K562 (cell line): ENCODE measurements at regions not wholly inside any gene's neighbourhood (a gene's known extent, or its start where the extent isn't known, plus 50 kb on each side); places are given as distances from the start of the nearest gene placed in this dataset.

Experiments used
- ATAC-seq: fragments of 200-7000 bp; cut with Tn5 transposase; 3 replicates; pipeline ENCODE4 v1.9.1; 2020; ENCODE audit warnings: moderate library complexity
- BruUV-seq: library from RNA; stranded (reverse); fragments of 400-500 nt; replicated peaks from 2 replicates; lab custom pipeline; 2021; lab: Mats Ljungman, UMichigan
- CTCF ChIA-PET: fragments of 300-600 bp; formaldehyde crosslinking; extraction: SDS; loops from one replicate; lab custom pipeline; 2021; ENCODE audit warnings: low intra/inter-chr PET ratio; lab: Yijun Ruan, JAX
- POLR2A ChIA-PET: fragments of 300-600, 350-650 bp; sonication (Branson Sonifier 250); formaldehyde crosslinking; extraction: SDS; loops from one replicate; lab custom pipeline; 2021; ENCODE audit warnings: antibody characterized with exemption, inconsistent platforms; lab: Yijun Ruan, JAX
- DNase-seq, 4 experiments: peaks; one replicate each; pipeline versions ENCODE4 v3.0.0 to v3.0.0-alpha.2; 2011 to 2018; ENCODE audit warnings: low spot score in 3 of 4, mixed read lengths in 3 of 4; ENCODE audit errors: extremely low read depth in 1 of 4
- FAIRE-seq: peaks from 2 replicates; lab custom pipeline; 2011; peaks lifted over from hg19 to GRCh38; lab: Jason Lieb, UNC
- H2AFZ ChIP-seq: 2 replicates; pipeline ENCODE4 v1.6.0; 2011; ENCODE audit warnings: low read depth, low read length, control low read depth, inconsistent platforms
- H3K27ac ChIP-seq: fragments of 200-600 bp; 3 replicates; pipeline ENCODE4 v1.8.0; 2011; ENCODE audit warnings: low read depth, mild to moderate bottlenecking, control low read depth, inconsistent platforms, low read length, moderate library complexity, mixed read lengths; ENCODE audit errors: extremely low read depth
- H3K27me3 ChIP-seq, 2 experiments: fragments of 300-600 bp in 1 of 2; 2 replicates in 1 of 2; 3 replicates in 1 of 2; pipeline versions ENCODE4 v1.6.0 to v1.8.0; 2011; ENCODE audit warnings: inconsistent platforms in 2 of 2, low read length in 2 of 2, mild to moderate bottlenecking in 1 of 2, mixed read lengths in 1 of 2, moderate library complexity in 1 of 2; ENCODE audit not compliant: control insufficient read depth in 2 of 2, insufficient read depth in 2 of 2
- H3K36me3 ChIP-seq: fragments of 300-600 bp; 3 replicates; pipeline ENCODE4 v1.8.0; 2011; ENCODE audit warnings: mild to moderate bottlenecking, low read length, inconsistent platforms; ENCODE audit not compliant: control insufficient read depth, insufficient read depth
- H3K4me1 ChIP-seq, 2 experiments: fragments of 200-600 bp in 1 of 2; replicated peaks in 1 of 2; 2 replicates in 1 of 2; 3 replicates in 1 of 2; pipeline versions ENCODE4 v1.5.1 to v1.8.0; 2011; ENCODE audit warnings: inconsistent platforms in 2 of 2, low read length in 2 of 2, mild to moderate bottlenecking in 1 of 2, mixed read lengths in 1 of 2, moderate library complexity in 1 of 2; ENCODE audit not compliant: control insufficient read depth in 2 of 2, insufficient read depth in 2 of 2
- H3K4me2 ChIP-seq: 2 replicates; pipeline ENCODE4 v1.6.1; 2011; ENCODE audit warnings: low read length, control low read depth, inconsistent platforms, mixed read lengths; ENCODE audit not compliant: insufficient read depth
- H3K4me3 ChIP-seq: fragments of 200-600 bp; sonication (generic), shearing (Covaris generic); 2 replicates; pipeline ENCODE4 v1.5.1; 2016; ENCODE audit warnings: control low read depth, inconsistent platforms
- H3K79me2 ChIP-seq: fragments of 200-600 bp; 3 replicates; pipeline ENCODE4 v1.8.0; 2011; ENCODE audit warnings: low read length, inconsistent platforms; ENCODE audit not compliant: control insufficient read depth, insufficient read depth
- H3K9ac ChIP-seq, 2 experiments: 2 replicates each; pipeline versions ENCODE4 v1.6.0 to v1.6.1; 2011; ENCODE audit warnings: low read depth in 2 of 2, low read length in 2 of 2, control low read depth in 1 of 2, inconsistent platforms in 1 of 2, mild to moderate bottlenecking in 1 of 2, mixed read lengths in 1 of 2; ENCODE audit not compliant: insufficient read depth in 1 of 2
- H3K9me1 ChIP-seq: one replicate; pipeline ENCODE4 v1.6.0; 2011; ENCODE audit warnings: inconsistent platforms, mild to moderate bottlenecking, low read length, moderate library complexity; ENCODE audit not compliant: control insufficient read depth, insufficient read depth
- H3K9me3 ChIP-seq: replicated peaks from 2 replicates; pipeline ENCODE4 v1.5.1; 2011; ENCODE audit warnings: low read depth, low read length, inconsistent platforms; ENCODE audit not compliant: control insufficient read depth, insufficient read depth
- H4K20me1 ChIP-seq: replicated peaks from 2 replicates; pipeline ENCODE4 v1.6.1; 2011; ENCODE audit warnings: low read length, inconsistent platforms, mixed read lengths; ENCODE audit not compliant: control insufficient read depth, insufficient read depth
- CBFA2T3 ChIP-seq: fragments of 450-650 bp; IDR thresholded peaks from 2 replicates; pipeline ENCODE4 v1.6.1; 2017
- CHD1 ChIP-seq: fragments of 200-600 bp; sonication (generic); IDR thresholded peaks from one replicate; pipeline ENCODE4 v1.6.1; 2012; ENCODE audit warnings: mild to moderate bottlenecking, moderate library complexity, low read length, inconsistent platforms
- HIVEP1 ChIP-seq: fragments of 250-450 bp; sonication (Bioruptor Pico); IDR thresholded peaks from 2 replicates; pipeline ENCODE4 v1.4.0; 2020; ENCODE audit warnings: mild to moderate bottlenecking
- NELFE ChIP-seq: IDR thresholded peaks from 2 replicates; pipeline ENCODE4 v1.6.1; 2011; ENCODE audit warnings: mild to moderate bottlenecking; ENCODE audit not compliant: insufficient read depth, insufficient read length
- NEUROD1 ChIP-seq: fragments of 150-350 bp; IDR thresholded peaks from 2 replicates; pipeline ENCODE4 v1.6.1; 2014; ENCODE audit warnings: borderline replicate concordance, low read length, low read depth; ENCODE audit not compliant: partially characterized antibody
- NFATC3 ChIP-seq: fragments of 450-650 bp; IDR thresholded peaks from 2 replicates; pipeline ENCODE4 v1.6.1; 2017; ENCODE audit warnings: mild to moderate bottlenecking
- RBBP5 ChIP-seq: fragments of 200-600 bp; sonication (generic); IDR thresholded peaks from 2 replicates; pipeline ENCODE4 v1.6.1; 2012; ENCODE audit warnings: borderline replicate concordance, mild to moderate bottlenecking, low read length, control low read depth, inconsistent platforms; ENCODE audit not compliant: insufficient read depth, poor library complexity, severe bottlenecking
- RFX7 ChIP-seq: fragments of 250-450 bp; sonication (Bioruptor Pico); IDR thresholded peaks from 2 replicates; pipeline ENCODE4 v1.5.1; 2021; ENCODE audit warnings: mild to moderate bottlenecking
- RNF2 ChIP-seq: sonication (generic); IDR thresholded peaks from 2 replicates; pipeline ENCODE4 v1.6.1; 2016
- TGIF2 ChIP-seq: sonication (generic); formaldehyde crosslinking; IDR thresholded peaks from 2 replicates; pipeline ENCODE4 v1.8.1; 2022; ENCODE audit warnings: mild to moderate bottlenecking, missing genetic modification reagents, moderate library complexity
- ZBTB1 ChIP-seq: sonication (generic); formaldehyde crosslinking; IDR thresholded peaks from 2 replicates; pipeline ENCODE4 v1.8.1; 2023; ENCODE audit warnings: missing genetic modification reagents, low read depth, mild to moderate bottlenecking, borderline replicate concordance
- ZBTB17 ChIP-seq: fragments of 450-650 bp; formaldehyde crosslinking; IDR thresholded peaks from 2 replicates; pipeline ENCODE4 v1.4.0; 2020; ENCODE audit warnings: mild to moderate bottlenecking
- ZNF408 ChIP-seq: fragments of 250-450 bp; sonication (Bioruptor Pico); IDR thresholded peaks from 2 replicates; pipeline ENCODE4 v1.4.0; 2020; ENCODE audit warnings: low read depth, mild to moderate bottlenecking, moderate library complexity
- ZNF785 ChIP-seq: fragments of 250-450 bp; sonication (Bioruptor Pico); IDR thresholded peaks from 2 replicates; pipeline ENCODE4 v1.4.0; 2020; ENCODE audit warnings: mild to moderate bottlenecking
- WGBS: fragments of 100-300 bp; shearing (Covaris generic); methylation state at CpG from one replicate; pipeline ENCODE4 v1.1.6; 2016; ENCODE audit warnings: low coverage, mixed read lengths; ENCODE audit not compliant: insufficient coverage; ENCODE audit errors: missing lambda C conversion rate; 5-methylcytosine and 5-hydroxymethylcytosine counted together
- in situ Hi-C: fragments of 300-500 bp; cut with MboI; formaldehyde crosslinking; loops from 4 replicates; pipeline ENCODE4 v1.15.0; 2018; ENCODE audit warnings: inconsistent platforms, mixed read lengths
- intact Hi-C: fragments of 100-400 bp; cut with micrococcal nuclease; formaldehyde crosslinking; loops from 2 replicates; pipeline ENCODE4 v1.14.2; 2022
- TF ChIP-seq, protein P1 (sequence below), 2 experiments: fragments of 450-650 bp; IDR thresholded peaks; 2 replicates each; pipeline ENCODE4 v1.6.1; 2016
- TF ChIP-seq, protein P2 (sequence below): fragments of 250-450 bp; sonication (Bioruptor Pico); IDR thresholded peaks from 2 replicates; pipeline ENCODE4 v1.9.0; 2021; ENCODE audit warnings: mild to moderate bottlenecking
- TF ChIP-seq, protein P3 (sequence below), 2 experiments: IDR thresholded peaks in 1 of 2; conservative IDR thresholded peaks in 1 of 2; 2 replicates each; pipeline ENCODE4 v1.6.1; 2016; ENCODE audit warnings: low read depth in 2 of 2, mild to moderate bottlenecking in 1 of 2, missing compliant biosample characterization in 1 of 2, missing genetic modification characterization in 1 of 2, moderate library complexity in 1 of 2

DNA sequence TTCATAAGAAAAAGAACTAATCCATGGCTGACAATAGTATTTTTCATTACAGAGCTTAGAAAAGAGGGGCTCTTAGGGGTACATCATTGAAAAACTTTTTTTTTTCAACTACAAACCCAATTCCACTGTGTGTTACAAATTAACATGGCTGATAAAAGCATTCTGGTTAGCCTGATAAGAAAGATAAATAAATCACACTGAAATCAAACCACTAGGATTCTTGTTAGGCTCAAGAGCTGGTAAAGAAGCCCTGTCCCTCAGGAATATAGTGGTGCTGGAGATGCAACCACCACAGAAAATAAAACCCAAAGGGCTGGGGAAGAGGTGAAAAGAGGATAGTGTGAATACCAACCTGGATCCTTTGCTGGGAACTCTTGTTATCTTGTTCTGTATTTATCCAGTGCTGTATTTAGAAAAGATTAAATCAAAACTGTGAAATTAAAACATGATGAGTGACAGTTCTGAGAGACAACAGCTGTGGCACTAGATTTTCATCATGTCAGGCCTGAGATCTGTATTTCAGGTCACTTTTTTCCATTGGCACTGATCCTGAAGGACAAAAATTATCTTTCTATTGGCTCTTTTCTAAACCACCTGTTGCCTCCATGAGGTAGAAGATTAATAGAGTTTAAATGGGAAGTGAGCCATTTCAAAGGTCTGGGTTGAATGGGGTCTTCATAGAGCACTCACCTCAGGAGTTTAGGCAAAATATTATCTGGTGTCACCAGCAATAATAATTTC lies 118.6 kb downstream of the ARRDC3 start (continued):
- TF ChIP-seq CBFA2T3 (peak; percentile 25; the same call in 1 of the 2 replicates), RBBP5 (no peak), HIVEP1 (no peak), ZNF408 (CRISPR knock-in tag) (no peak)

DNA sequence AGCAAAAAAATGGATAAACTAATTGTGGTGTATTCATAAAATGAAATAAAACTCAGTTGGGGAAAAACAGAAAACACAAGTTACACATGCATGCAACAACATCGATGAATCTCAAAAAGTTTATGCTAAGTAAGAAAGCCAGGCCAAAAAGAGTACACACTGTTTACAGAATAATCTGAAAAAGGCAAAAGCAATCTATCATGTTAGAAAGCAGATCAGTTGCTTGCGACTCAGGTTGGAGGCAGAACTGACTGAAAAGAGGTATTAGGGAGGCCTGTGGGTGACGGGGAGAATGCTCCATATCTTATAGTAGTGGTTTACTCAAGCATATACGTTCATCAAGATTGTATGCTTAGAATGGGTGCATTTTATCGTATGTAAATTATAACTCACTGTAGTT lies 119.2 kb downstream of the ARRDC3 start:
- WGBS, result 11% methylated on average over 5 of the region's 5 CpGs
- Histone ChIP-seq H3K36me3 (no peaks in the 10 kb centered on the region), H3K9ac (no peak overlapping the region), H3K4me1 (peaks cover 0 to under 1% of the 10 kb centered on the region in 2 experiments; a peak in 2 of 5 replicates), H3K27ac (no peak overlapping the region), H3K27me3 (no peaks in the 10 kb centered on the region), H3K9me3 (no peaks in the 10 kb centered on the region), H2AFZ (peak overlapping the region; percentile 41), H3K79me2 (no peaks in the 10 kb centered on the region), H3K4me3 (no peak overlapping the region), H3K9me1 (no peaks in the 10 kb centered on the region), H4K20me1 (no peaks in the 10 kb centered on the region), H3K4me2 (no peak overlapping the region)
- DNase-seq, result no peak
- peak; percentile 44; the same call in 1 of the 3 replicates for ATAC-seq
- no TSS peak for BruUV-seq
- TF ChIP-seq NEUROD1, result no peak
- TF ChIP-seq ZBTB17, result peak; percentile 93
- no peak for TF ChIP-seq ZNF785 (CRISPR knock-in tag)
- no peak for TF ChIP-seq NELFE
- TF ChIP-seq, protein P1, sequence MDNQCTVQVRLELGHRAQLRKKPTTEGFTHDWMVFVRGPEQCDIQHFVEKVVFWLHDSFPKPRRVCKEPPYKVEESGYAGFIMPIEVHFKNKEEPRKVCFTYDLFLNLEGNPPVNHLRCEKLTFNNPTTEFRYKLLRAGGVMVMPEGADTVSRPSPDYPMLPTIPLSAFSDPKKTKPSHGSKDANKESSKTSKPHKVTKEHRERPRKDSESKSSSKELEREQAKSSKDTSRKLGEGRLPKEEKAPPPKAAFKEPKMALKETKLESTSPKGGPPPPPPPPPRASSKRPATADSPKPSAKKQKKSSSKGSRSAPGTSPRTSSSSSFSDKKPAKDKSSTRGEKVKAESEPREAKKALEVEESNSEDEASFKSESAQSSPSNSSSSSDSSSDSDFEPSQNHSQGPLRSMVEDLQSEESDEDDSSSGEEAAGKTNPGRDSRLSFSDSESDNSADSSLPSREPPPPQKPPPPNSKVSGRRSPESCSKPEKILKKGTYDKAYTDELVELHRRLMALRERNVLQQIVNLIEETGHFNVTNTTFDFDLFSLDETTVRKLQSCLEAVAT (IDR thresholded peaks at IDR 0.05), result peak in 1 of 2 experiments; percentile 84; a peak in 2 of 4 replicates
- TF ChIP-seq, protein P2, sequence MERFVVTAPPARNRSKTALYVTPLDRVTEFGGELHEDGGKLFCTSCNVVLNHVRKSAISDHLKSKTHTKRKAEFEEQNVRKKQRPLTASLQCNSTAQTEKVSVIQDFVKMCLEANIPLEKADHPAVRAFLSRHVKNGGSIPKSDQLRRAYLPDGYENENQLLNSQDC (CRISPR knock-in tag), result no peak
- no peak for TF ChIP-seq ZBTB1
- no peak for TF ChIP-seq NFATC3
- no peak for TF ChIP-seq CHD1
- no peak for TF ChIP-seq RNF2
- TF ChIP-seq RFX7 (CRISPR knock-in tag), result no peak
- TF ChIP-seq TGIF2, result no peak
- TF ChIP-seq, protein P3, sequence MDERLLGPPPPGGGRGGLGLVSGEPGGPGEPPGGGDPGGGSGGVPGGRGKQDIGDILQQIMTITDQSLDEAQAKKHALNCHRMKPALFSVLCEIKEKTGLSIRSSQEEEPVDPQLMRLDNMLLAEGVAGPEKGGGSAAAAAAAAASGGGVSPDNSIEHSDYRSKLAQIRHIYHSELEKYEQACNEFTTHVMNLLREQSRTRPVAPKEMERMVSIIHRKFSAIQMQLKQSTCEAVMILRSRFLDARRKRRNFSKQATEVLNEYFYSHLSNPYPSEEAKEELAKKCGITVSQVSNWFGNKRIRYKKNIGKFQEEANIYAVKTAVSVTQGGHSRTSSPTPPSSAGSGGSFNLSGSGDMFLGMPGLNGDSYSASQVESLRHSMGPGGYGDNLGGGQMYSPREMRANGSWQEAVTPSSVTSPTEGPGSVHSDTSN (CRISPR knock-in tag; IDR thresholded peaks at IDR 0.05; ENCODE audit: low read depth), result no peak
- TF ChIP-seq, protein P3 (tag; conservative IDR thresholded peaks at IDR 0.05; ENCODE audit: low read depth), result peak; percentile 25; the same call in 1 of the 2 replicates
- in situ Hi-C loops, result no loop called here
- ChIA-PET POLR2A (interaction anchor here (1.5 kb wide), 1 partner anchor 13 kb away, joined by 3 read pairs; no protein-coding TSS in a partner anchor), CTCF (no interaction called here)
- intact Hi-C loops, result no loop called here
- peak; percentile 49 for FAIRE-seq
